HEK293 (cell line): ENCODE measurements at regions not wholly inside any gene's neighbourhood (a gene's known extent, or its start where the extent isn't known, plus 50 kb on each side); places are given as distances from the start of the nearest gene placed in this dataset.

ENCODE experiments used
- GLIS1 ChIP-seq: fragments of 450-650 bp; formaldehyde crosslinking; IDR thresholded peaks from 2 replicates; pipeline ENCODE4 v1.5.1; 2016; ENCODE audit warnings: missing biosample characterization, missing genetic modification characterization
- HOXC10 ChIP-seq: sonication (generic); formaldehyde crosslinking; IDR thresholded peaks from 2 replicates; pipeline ENCODE4 v1.8.1; 2023; ENCODE audit warnings: mild to moderate bottlenecking, missing genetic modification reagents
- KLF1 ChIP-seq: fragments of 450-650 bp; formaldehyde crosslinking; IDR thresholded peaks from 2 replicates; pipeline ENCODE4 v1.5.1; 2016; ENCODE audit warnings: missing biosample characterization, missing genetic modification characterization
- KLF17 ChIP-seq: fragments of 450-650 bp; formaldehyde crosslinking; IDR thresholded peaks from 2 replicates; pipeline ENCODE4 v1.5.1; 2016; ENCODE audit warnings: missing biosample characterization, missing genetic modification characterization
- KLF7 ChIP-seq: fragments of 450-650 bp; formaldehyde crosslinking; IDR thresholded peaks from 2 replicates; pipeline ENCODE4 v1.5.1; 2016; ENCODE audit warnings: missing biosample characterization, missing genetic modification characterization, borderline replicate concordance
- MZF1 ChIP-seq: fragments of 450-650 bp; formaldehyde crosslinking; IDR thresholded peaks from 2 replicates; pipeline ENCODE4 v1.5.1; 2017; ENCODE audit warnings: missing biosample characterization, missing genetic modification characterization, borderline replicate concordance
- OVOL3 ChIP-seq: fragments of 450-650 bp; formaldehyde crosslinking; IDR thresholded peaks from 2 replicates; pipeline ENCODE4 v1.5.1; 2016; ENCODE audit warnings: missing biosample characterization, missing genetic modification characterization
- PRDM2 ChIP-seq: fragments of 450-650 bp; formaldehyde crosslinking; IDR thresholded peaks from 2 replicates; pipeline ENCODE4 v1.5.1; 2016; ENCODE audit warnings: missing biosample characterization, missing genetic modification characterization, borderline replicate concordance
- SP2 ChIP-seq: fragments of 450-650 bp; formaldehyde crosslinking; IDR thresholded peaks from 2 replicates; pipeline ENCODE4 v1.5.1; 2016; ENCODE audit warnings: missing biosample characterization, missing genetic modification characterization
- ZBTB7A ChIP-seq: fragments of 450-650 bp; formaldehyde crosslinking; IDR thresholded peaks from 2 replicates; pipeline ENCODE4 v1.5.1; 2016; ENCODE audit warnings: low read depth, missing biosample characterization, missing genetic modification characterization
- ZBTB8A ChIP-seq: fragments of 450-650 bp; formaldehyde crosslinking; IDR thresholded peaks from 2 replicates; pipeline ENCODE4 v1.5.1; 2016; ENCODE audit warnings: missing biosample characterization, missing genetic modification characterization
- ZNF132 ChIP-seq: fragments of 450-650 bp; formaldehyde crosslinking; IDR thresholded peaks from 2 replicates; pipeline ENCODE4 v1.5.1; 2017; ENCODE audit warnings: missing biosample characterization, missing genetic modification characterization, borderline replicate concordance
- ZNF138 ChIP-seq: fragments of 450-650 bp; formaldehyde crosslinking; IDR thresholded peaks from 2 replicates; pipeline ENCODE4 v1.5.1; 2016; ENCODE audit warnings: missing biosample characterization, missing genetic modification characterization, borderline replicate concordance
- ZNF148 ChIP-seq: fragments of 450-650 bp; formaldehyde crosslinking; IDR thresholded peaks from 2 replicates; pipeline ENCODE4 v1.5.0; 2017; ENCODE audit warnings: missing biosample characterization, missing genetic modification characterization, borderline replicate concordance
- ZNF169 ChIP-seq: fragments of 450-650 bp; formaldehyde crosslinking; IDR thresholded peaks from 2 replicates; pipeline ENCODE4 v1.5.1; 2016; ENCODE audit warnings: missing biosample characterization, missing genetic modification characterization
- ZNF175 ChIP-seq: fragments of 450-650 bp; formaldehyde crosslinking; IDR thresholded peaks from 2 replicates; pipeline ENCODE4 v1.5.1; 2016; ENCODE audit warnings: missing biosample characterization, missing genetic modification characterization
- ZNF23 ChIP-seq: fragments of 450-650 bp; formaldehyde crosslinking; IDR thresholded peaks from 2 replicates; pipeline ENCODE4 v1.5.1; 2016; ENCODE audit warnings: missing biosample characterization, missing genetic modification characterization, borderline replicate concordance
- ZNF274 ChIP-seq, 2 experiments: fragments of 200-500 bp in 1 of 2; fragments of 450-650 bp in 1 of 2; sonication (Bioruptor generic) in 1 of 2; formaldehyde crosslinking in 1 of 2; IDR thresholded peaks; 2 replicates each; pipeline versions ENCODE4 v1.5.1 to v1.6.1; 2014 to 2016; ENCODE audit warnings: borderline replicate concordance in 1 of 2, inconsistent platforms in 1 of 2, low read length in 1 of 2, missing biosample characterization in 1 of 2, missing genetic modification characterization in 1 of 2
- ZNF394 ChIP-seq: fragments of 450-650 bp; formaldehyde crosslinking; IDR thresholded peaks from 2 replicates; pipeline ENCODE4 v1.5.1; 2016; ENCODE audit warnings: missing biosample characterization, missing genetic modification characterization, mild to moderate bottlenecking, moderate library complexity, borderline replicate concordance
- ZNF544 ChIP-seq: fragments of 450-650 bp; formaldehyde crosslinking; IDR thresholded peaks from 2 replicates; pipeline ENCODE4 v1.5.0; 2017; ENCODE audit warnings: missing biosample characterization, missing genetic modification characterization
- ZNF555 ChIP-seq: fragments of 450-650 bp; formaldehyde crosslinking; conservative IDR thresholded peaks from 2 replicates; pipeline ENCODE4 v1.5.1; 2017; ENCODE audit warnings: missing biosample characterization, mild to moderate bottlenecking, missing genetic modification characterization, inconsistent platforms
- ZNF558 ChIP-seq: fragments of 450-650 bp; formaldehyde crosslinking; IDR thresholded peaks from 2 replicates; pipeline ENCODE4 v1.5.1; 2016; ENCODE audit warnings: missing biosample characterization, missing genetic modification characterization
- ZNF580 ChIP-seq: fragments of 450-650 bp; formaldehyde crosslinking; IDR thresholded peaks from 2 replicates; pipeline ENCODE4 v1.5.1; 2016; ENCODE audit warnings: missing biosample characterization, missing genetic modification characterization
- ZNF596 ChIP-seq: fragments of 450-650 bp; IDR thresholded peaks from 2 replicates; pipeline ENCODE4 v1.5.0; 2018; ENCODE audit warnings: missing biosample characterization, mild to moderate bottlenecking, missing genetic modification characterization, moderate library complexity
- ZNF792 ChIP-seq: fragments of 450-650 bp; formaldehyde crosslinking; IDR thresholded peaks from 2 replicates; pipeline ENCODE4 v1.5.1; 2016; ENCODE audit warnings: missing biosample characterization, missing genetic modification characterization
- TF ChIP-seq, protein P1 (sequence below): fragments of 450-650 bp; formaldehyde crosslinking; IDR thresholded peaks from 2 replicates; pipeline ENCODE4 v1.5.1; 2016; ENCODE audit warnings: missing biosample characterization, missing genetic modification characterization, low read depth
- TF ChIP-seq, protein P2 (sequence below): fragments of 450-650 bp; formaldehyde crosslinking; IDR thresholded peaks from 2 replicates; pipeline ENCODE4 v1.5.1; 2017; ENCODE audit warnings: missing biosample characterization, missing genetic modification characterization

DNA sequence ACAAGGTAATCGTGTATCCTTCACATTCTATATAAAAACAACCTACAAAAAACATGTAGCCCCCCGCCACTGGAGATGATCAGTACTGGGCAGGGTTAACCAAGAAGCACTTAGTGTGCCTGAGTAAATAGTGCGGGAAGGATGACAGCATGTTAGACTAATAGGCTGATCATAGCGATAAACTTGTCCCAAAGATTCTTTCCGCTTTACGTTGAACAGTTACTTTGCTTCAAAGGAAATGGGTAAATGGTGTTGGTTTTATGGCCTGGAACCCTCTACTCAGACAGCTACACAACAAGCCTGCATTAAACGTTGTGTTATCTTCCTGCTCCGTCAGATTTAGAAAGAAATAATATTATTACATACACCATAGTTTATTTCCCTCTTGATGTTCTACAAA lies 67.7 kb downstream of the CTAGE1 start (continued):
- TF ChIP-seq, protein P1, sequence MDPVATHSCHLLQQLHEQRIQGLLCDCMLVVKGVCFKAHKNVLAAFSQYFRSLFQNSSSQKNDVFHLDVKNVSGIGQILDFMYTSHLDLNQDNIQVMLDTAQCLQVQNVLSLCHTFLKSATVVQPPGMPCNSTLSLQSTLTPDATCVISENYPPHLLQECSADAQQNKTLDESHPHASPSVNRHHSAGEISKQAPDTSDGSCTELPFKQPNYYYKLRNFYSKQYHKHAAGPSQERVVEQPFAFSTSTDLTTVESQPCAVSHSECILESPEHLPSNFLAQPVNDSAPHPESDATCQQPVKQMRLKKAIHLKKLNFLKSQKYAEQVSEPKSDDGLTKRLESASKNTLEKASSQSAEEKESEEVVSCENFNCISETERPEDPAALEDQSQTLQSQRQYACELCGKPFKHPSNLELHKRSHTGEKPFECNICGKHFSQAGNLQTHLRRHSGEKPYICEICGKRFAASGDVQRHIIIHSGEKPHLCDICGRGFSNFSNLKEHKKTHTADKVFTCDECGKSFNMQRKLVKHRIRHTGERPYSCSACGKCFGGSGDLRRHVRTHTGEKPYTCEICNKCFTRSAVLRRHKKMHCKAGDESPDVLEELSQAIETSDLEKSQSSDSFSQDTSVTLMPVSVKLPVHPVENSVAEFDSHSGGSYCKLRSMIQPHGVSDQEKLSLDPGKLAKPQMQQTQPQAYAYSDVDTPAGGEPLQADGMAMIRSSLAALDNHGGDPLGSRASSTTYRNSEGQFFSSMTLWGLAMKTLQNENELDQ (tag by site-specific recombination): no peak
- TF ChIP-seq ZBTB7A (tag by site-specific recombination) (no peak), ZNF596 (tag by site-specific recombination) (no peak), ZNF148 (tag by site-specific recombination) (no peak), ZNF274 (IDR thresholded peaks at IDR 0.05; ENCODE audit: low read length) (no peak), ZNF274 (tag by site-specific recombination; IDR thresholded peaks at IDR 0.05; ENCODE audit: borderline replicate concordance) (no peak), MZF1 (tag by site-specific recombination) (no peak), GLIS1 (tag by site-specific recombination) (peak; percentile 54; the same call in 1 of the 2 replicates), ZNF394 (tag by site-specific recombination) (0 out of 2 replicates have a peak, but pooled peaks have one; percentile 23), ZBTB8A (tag by site-specific recombination) (no peak), KLF17 (tag by site-specific recombination) (no peak), PRDM2 (tag by site-specific recombination) (no peak), OVOL3 (peak; percentile 98), ZNF169 (tag by site-specific recombination) (no peak), ZNF792 (tag by site-specific recombination) (peak; percentile 54; the same call in 1 of the 2 replicates), HOXC10 (CRISPR knock-in tag) (no peak), KLF1 (tag by site-specific recombination) (no peak), ZNF558 (no peak), ZNF23 (no peak), KLF7 (tag by site-specific recombination) (no peak), ZNF138 (tag by site-specific recombination) (no peak), ZNF544 (tag by site-specific recombination) (no peak), ZNF580 (tag by site-specific recombination) (peak; percentile 47; the same call in 1 of the 2 replicates), ZNF555 (tag by site-specific recombination) (no peak), SP2 (tag by site-specific recombination) (no peak), ZNF132 (tag by site-specific recombination) (no peak), ZNF175 (tag by site-specific recombination) (no peak)
- TF ChIP-seq, protein P2, sequence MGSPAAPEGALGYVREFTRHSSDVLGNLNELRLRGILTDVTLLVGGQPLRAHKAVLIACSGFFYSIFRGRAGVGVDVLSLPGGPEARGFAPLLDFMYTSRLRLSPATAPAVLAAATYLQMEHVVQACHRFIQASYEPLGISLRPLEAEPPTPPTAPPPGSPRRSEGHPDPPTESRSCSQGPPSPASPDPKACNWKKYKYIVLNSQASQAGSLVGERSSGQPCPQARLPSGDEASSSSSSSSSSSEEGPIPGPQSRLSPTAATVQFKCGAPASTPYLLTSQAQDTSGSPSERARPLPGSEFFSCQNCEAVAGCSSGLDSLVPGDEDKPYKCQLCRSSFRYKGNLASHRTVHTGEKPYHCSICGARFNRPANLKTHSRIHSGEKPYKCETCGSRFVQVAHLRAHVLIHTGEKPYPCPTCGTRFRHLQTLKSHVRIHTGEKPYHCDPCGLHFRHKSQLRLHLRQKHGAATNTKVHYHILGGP (tag by site-specific recombination): no peak
